ENCODE measurements at regions not wholly inside any gene's neighbourhood (a gene's known extent, or its start where the extent isn't known, plus 50 kb on each side); places are given as distances from the start of the nearest gene placed in this dataset.
A peak's percentile ranks its signal among the peaks of the same experiment; 100 is the strongest.
"Not testable (repeated sequence)": the region's sequence is repeated elsewhere in the genome, so short reads cannot be mapped to it uniquely, and the experiment has no call there.

GRCh38 chr21:14058566-14058965 is 152.2 kb downstream of the LIPI start:
- Histone ChIP-seq H3K9me3 (ENCODE audit: low read depth, low read length) (no peaks in the 10 kb centered on the region), H3K4me3 (ENCODE audit: low read length) (no peak overlapping the region), H3K4me1 (ENCODE audit: insufficient read depth, low read length) (no peaks in the 10 kb centered on the region), H3K27me3 (ENCODE audit: insufficient read depth, low read length) (no peaks in the 10 kb centered on the region)

GRCh38 chr21:14057841-14058481 is 152.8 kb downstream of the LIPI start:
- not testable (repeated sequence) for H3K27me3 ChIP-seq (ENCODE audit: insufficient read depth, low read length); H3K4me1 ChIP-seq (ENCODE audit: insufficient read depth, low read length); H3K4me3 ChIP-seq (ENCODE audit: low read length); H3K9me3 ChIP-seq (ENCODE audit: low read depth, low read length)

- Histone ChIP-seq H3K4me1 (ENCODE audit: insufficient read depth, low read length) (no peaks in the 10 kb centered on the region), H3K4me3 (ENCODE audit: low read length) (no peak overlapping the region), H3K27me3 (ENCODE audit: insufficient read depth, low read length) (no peaks in the 10 kb centered on the region), H3K9me3 (ENCODE audit: low read depth, low read length) (no peaks in the 10 kb centered on the region)
Observed at GRCh38 chr21:14057313-14057712, 153.4 kb downstream of the LIPI start.

GRCh38 chr21:14056771-14057191 is 154.0 kb downstream of the LIPI start:
- Histone ChIP-seq H3K4me3 (ENCODE audit: low read length) (no peak overlapping the region), H3K27me3 (ENCODE audit: insufficient read depth, low read length) (no peaks in the 10 kb centered on the region), H3K4me1 (ENCODE audit: insufficient read depth, low read length) (no peaks in the 10 kb centered on the region), H3K9me3 (ENCODE audit: low read depth, low read length) (no peaks in the 10 kb centered on the region)

- not testable (repeated sequence) for H3K27me3 ChIP-seq (ENCODE audit: insufficient read depth, low read length); H3K4me3 ChIP-seq (ENCODE audit: low read length); H3K4me1 ChIP-seq (ENCODE audit: insufficient read depth, low read length); H3K9me3 ChIP-seq (ENCODE audit: low read depth, low read length)
Observed at GRCh38 chr21:14055746-14056515, 154.8 kb downstream of the LIPI start.

- Histone ChIP-seq H3K4me3 (ENCODE audit: low read length) (no peak overlapping the region), H3K4me1 (ENCODE audit: insufficient read depth, low read length) (no peaks in the 10 kb centered on the region), H3K9me3 (ENCODE audit: low read depth, low read length) (no peaks in the 10 kb centered on the region), H3K27me3 (ENCODE audit: insufficient read depth, low read length) (no peaks in the 10 kb centered on the region)
Observed at GRCh38 chr21:14054682-14055081, 156.1 kb downstream of the LIPI start.

- no peaks in the 10 kb centered on the region for H3K4me1 ChIP-seq (ENCODE audit: insufficient read depth, low read length)
- no peaks in the 10 kb centered on the region for H3K27me3 ChIP-seq (ENCODE audit: insufficient read depth, low read length)
- H3K4me3 ChIP-seq (ENCODE audit: low read length) = no peak overlapping the region
- H3K9me3 ChIP-seq (ENCODE audit: low read depth, low read length) = no peaks in the 10 kb centered on the region
Observed at GRCh38 chr21:14050121-14050520, 160.6 kb downstream of the LIPI start.

- no peak overlapping the region for H3K4me3 ChIP-seq (ENCODE audit: low read length)
- H3K27me3 ChIP-seq (ENCODE audit: insufficient read depth, low read length) = no peaks in the 10 kb centered on the region
- no peaks in the 10 kb centered on the region for H3K4me1 ChIP-seq (ENCODE audit: insufficient read depth, low read length)
- no peaks in the 10 kb centered on the region for H3K9me3 ChIP-seq (ENCODE audit: low read depth, low read length)
Observed at GRCh38 chr21:14046401-14046800, 164.4 kb downstream of the LIPI start.

- no peak overlapping the region for H3K4me3 ChIP-seq (ENCODE audit: low read length)
- H3K9me3 ChIP-seq (ENCODE audit: low read depth, low read length) = no peaks in the 10 kb centered on the region
- H3K4me1 ChIP-seq (ENCODE audit: insufficient read depth, low read length) = no peaks in the 10 kb centered on the region
- no peaks in the 10 kb centered on the region for H3K27me3 ChIP-seq (ENCODE audit: insufficient read depth, low read length)
Observed at GRCh38 chr21:14040386-14040785, 170.4 kb downstream of the LIPI start.

- not testable (repeated sequence) for H3K27me3 ChIP-seq (ENCODE audit: insufficient read depth, low read length); H3K9me3 ChIP-seq (ENCODE audit: low read depth, low read length); H3K4me3 ChIP-seq (ENCODE audit: low read length); H3K4me1 ChIP-seq (ENCODE audit: insufficient read depth, low read length)
Observed at GRCh38 chr21:14028619-14029018, 182.1 kb downstream of the LIPI start.

- not testable (repeated sequence) for H3K4me1 ChIP-seq (ENCODE audit: insufficient read depth, low read length); H3K9me3 ChIP-seq (ENCODE audit: low read depth, low read length); H3K27me3 ChIP-seq (ENCODE audit: insufficient read depth, low read length)
- H3K4me3 ChIP-seq (ENCODE audit: low read length) = peak overlapping the region; percentile 39
Observed at GRCh38 chr21:14027235-14027869, 183.4 kb downstream of the LIPI start.

- H3K27me3 ChIP-seq (ENCODE audit: insufficient read depth, low read length); H3K4me1 ChIP-seq (ENCODE audit: insufficient read depth, low read length); H3K4me3 ChIP-seq (ENCODE audit: low read length); H3K9me3 ChIP-seq (ENCODE audit: low read depth, low read length): not testable (repeated sequence)
Observed at GRCh38 chr21:14020108-14020507, 190.6 kb downstream of the LIPI start.

GRCh38 chr21:14015841-14016240 is 194.9 kb downstream of the LIPI start:
- H3K4me3 ChIP-seq (ENCODE audit: low read length); H3K4me1 ChIP-seq (ENCODE audit: insufficient read depth, low read length); H3K27me3 ChIP-seq (ENCODE audit: insufficient read depth, low read length); H3K9me3 ChIP-seq (ENCODE audit: low read depth, low read length): not testable (repeated sequence)

GRCh38 chr21:14013623-14014498 is 196.9 kb downstream of the LIPI start:
- not testable (repeated sequence) for H3K27me3 ChIP-seq (ENCODE audit: insufficient read depth, low read length); H3K9me3 ChIP-seq (ENCODE audit: low read depth, low read length); H3K4me1 ChIP-seq (ENCODE audit: insufficient read depth, low read length); H3K4me3 ChIP-seq (ENCODE audit: low read length)

- H3K4me3 ChIP-seq (ENCODE audit: low read length) = no peak overlapping the region
- no peaks in the 10 kb centered on the region for H3K9me3 ChIP-seq (ENCODE audit: low read depth, low read length)
- H3K4me1 ChIP-seq (ENCODE audit: insufficient read depth, low read length) = no peaks in the 10 kb centered on the region
- no peaks in the 10 kb centered on the region for H3K27me3 ChIP-seq (ENCODE audit: insufficient read depth, low read length)
Observed at GRCh38 chr21:14013056-14013603, 197.6 kb downstream of the LIPI start.

Data from mononuclear cell (primary cell).